ENCODE measurements at regions not wholly inside any gene's neighbourhood (a gene's known extent, or its start where the extent isn't known, plus 50 kb on each side); places are given as distances from the start of the nearest gene placed in this dataset.

DNA sequence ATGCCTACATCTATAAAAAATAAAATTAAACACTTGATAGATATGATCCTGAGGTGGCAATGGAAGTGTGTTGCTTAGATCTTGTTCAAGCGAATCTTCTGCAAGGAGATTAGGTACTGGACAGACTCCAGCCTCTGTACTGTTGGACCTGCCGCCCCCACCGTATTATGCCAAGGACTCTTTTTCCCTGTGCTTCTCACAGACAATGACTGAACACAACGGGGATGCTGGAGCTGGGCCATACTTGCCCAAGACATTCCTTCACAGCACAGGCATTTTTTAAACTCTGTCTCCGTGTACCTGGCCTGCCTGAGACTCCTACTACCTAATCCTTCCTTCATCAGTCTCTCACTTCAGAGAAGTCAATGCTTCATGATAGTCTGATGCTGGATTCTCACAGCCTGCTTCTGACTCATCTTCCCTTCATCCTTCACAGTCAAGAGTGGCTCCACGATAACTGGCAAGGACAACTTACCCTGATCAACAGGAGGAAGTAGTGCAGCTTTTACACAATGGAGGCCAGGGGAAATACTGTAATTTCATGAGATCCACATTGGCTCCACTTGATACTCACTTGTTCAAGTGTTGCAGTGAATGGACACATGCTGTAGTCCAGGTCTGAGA lies 754.6 kb upstream of the AGA start:
- TF ChIP-seq, protein P1, sequence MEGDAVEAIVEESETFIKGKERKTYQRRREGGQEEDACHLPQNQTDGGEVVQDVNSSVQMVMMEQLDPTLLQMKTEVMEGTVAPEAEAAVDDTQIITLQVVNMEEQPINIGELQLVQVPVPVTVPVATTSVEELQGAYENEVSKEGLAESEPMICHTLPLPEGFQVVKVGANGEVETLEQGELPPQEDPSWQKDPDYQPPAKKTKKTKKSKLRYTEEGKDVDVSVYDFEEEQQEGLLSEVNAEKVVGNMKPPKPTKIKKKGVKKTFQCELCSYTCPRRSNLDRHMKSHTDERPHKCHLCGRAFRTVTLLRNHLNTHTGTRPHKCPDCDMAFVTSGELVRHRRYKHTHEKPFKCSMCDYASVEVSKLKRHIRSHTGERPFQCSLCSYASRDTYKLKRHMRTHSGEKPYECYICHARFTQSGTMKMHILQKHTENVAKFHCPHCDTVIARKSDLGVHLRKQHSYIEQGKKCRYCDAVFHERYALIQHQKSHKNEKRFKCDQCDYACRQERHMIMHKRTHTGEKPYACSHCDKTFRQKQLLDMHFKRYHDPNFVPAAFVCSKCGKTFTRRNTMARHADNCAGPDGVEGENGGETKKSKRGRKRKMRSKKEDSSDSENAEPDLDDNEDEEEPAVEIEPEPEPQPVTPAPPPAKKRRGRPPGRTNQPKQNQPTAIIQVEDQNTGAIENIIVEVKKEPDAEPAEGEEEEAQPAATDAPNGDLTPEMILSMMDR (IDR thresholded peaks at IDR 0.05; ENCODE audit: insufficient read depth, low read length): no peak
- no peak for TF ChIP-seq POLR2AphosphoS5 (IDR thresholded peaks at IDR 0.05; ENCODE audit: low read depth)
- no peak for TF ChIP-seq SPI1 (IDR thresholded peaks at IDR 0.05; ENCODE audit: borderline replicate concordance, low read depth)

Measured in HL-60 (cell line).